NT2/D1 (cell line): ENCODE measurements at regions not wholly inside any gene's neighbourhood (a gene's known extent, or its start where the extent isn't known, plus 50 kb on each side); places are given as distances from the start of the nearest gene placed in this dataset.

Experiments used
- SUZ12 ChIP-seq: IDR thresholded peaks from 2 replicates; pipeline ENCODE4 v1.6.1; 2011; ENCODE audit not compliant: insufficient read length, insufficient read depth; ENCODE audit errors: extremely low read depth
- YY1 ChIP-seq: IDR thresholded peaks from 2 replicates; pipeline ENCODE4 v1.6.1; 2011; ENCODE audit not compliant: insufficient read length, insufficient read depth
- ZNF274 ChIP-seq: IDR thresholded peaks from 2 replicates; pipeline ENCODE4 v1.6.1; 2011; ENCODE audit warnings: mild to moderate bottlenecking, low read depth, low read length

- TF ChIP-seq SUZ12 (no peak), ZNF274 (no peak), YY1 (no peak)
Observed at GRCh38 chr1:218200979-218201378, 84.1 kb upstream of the RRP15 start.
